ENCODE measurements at regions not wholly inside any gene's neighbourhood (a gene's known extent, or its start where the extent isn't known, plus 50 kb on each side); places are given as distances from the start of the nearest gene placed in this dataset.
"Not testable (repeated sequence)": the region's sequence is repeated elsewhere in the genome, so short reads cannot be mapped to it uniquely, and the experiment has no call there.

- BruUV-seq (replicated peaks): no TSS peak
- peak overlapping the region; percentile 7; the same call in 1 of the 2 replicates for H3K4me2 ChIP-seq
- no peaks in the 10 kb centered on the region for H4K20me1 ChIP-seq (ENCODE audit: insufficient read depth)
- no peaks in the 10 kb centered on the region for H3K36me3 ChIP-seq (ENCODE audit: low read depth)
- H3K4me1 ChIP-seq (replicated peaks; ENCODE audit: insufficient read depth): no peaks in the 10 kb centered on the region
- H2AFZ ChIP-seq: no peak overlapping the region
- H3K4me3 ChIP-seq: no peak overlapping the region
- ChIA-PET POLR2A (ENCODE audit: unreplicated experiment) (no interaction called here), CTCF (no interaction called here)
- DNase-seq: peak in 1 of 2 experiments; percentile 50
- no peaks in the 10 kb centered on the region for H3K27me3 ChIP-seq (ENCODE audit: insufficient read depth, low read depth)
- no peaks in the 10 kb centered on the region for H3K9me3 ChIP-seq (ENCODE audit: insufficient read depth, low read depth)
- H3K79me2 ChIP-seq (ENCODE audit: low read depth): no peaks in the 10 kb centered on the region
- no peaks in the 10 kb centered on the region for H3K9me2 ChIP-seq (ENCODE audit: insufficient read depth)
- no peak for TF ChIP-seq CTCF (conservative IDR thresholded peaks at IDR 0.05)
- no peak for TF ChIP-seq EZH2 (IDR thresholded peaks at IDR 0.05; ENCODE audit: low read depth)
- H3F3A ChIP-seq (ENCODE audit: insufficient read depth, low read depth): no peaks in the 10 kb centered on the region
- intact Hi-C loops (cut with micrococcal nuclease; ENCODE audit: unreplicated experiment): no loop called here
- H3K27ac ChIP-seq: 0 out of 2 replicates have a peak overlapping the region, but pooled peaks have one; percentile 26
These were observed 1504.9 kb upstream of the C9orf72 start for GRCh38 chr9:29078063-29078666.

- intact Hi-C loops (cut with micrococcal nuclease; ENCODE audit: unreplicated experiment): no loop called here
- Histone ChIP-seq H3K27ac (no peak overlapping the region), H3K27me3 (ENCODE audit: insufficient read depth, low read depth) (no peaks in the 10 kb centered on the region), H3K4me1 (replicated peaks; ENCODE audit: insufficient read depth) (no peaks in the 10 kb centered on the region), H3K36me3 (ENCODE audit: low read depth) (no peaks in the 10 kb centered on the region), H3K4me3 (no peak overlapping the region), H3K9me3 (ENCODE audit: insufficient read depth, low read depth) (no peaks in the 10 kb centered on the region), H4K20me1 (ENCODE audit: insufficient read depth) (no peaks in the 10 kb centered on the region), H3K79me2 (ENCODE audit: low read depth) (no peaks in the 10 kb centered on the region), H3K4me2 (no peak overlapping the region), H2AFZ (no peak overlapping the region), H3F3A (ENCODE audit: insufficient read depth, low read depth) (no peaks in the 10 kb centered on the region), H3K9me2 (ENCODE audit: insufficient read depth) (no peaks in the 10 kb centered on the region)
- no TSS peak for BruUV-seq (replicated peaks)
- no peak for DNase-seq
- CTCF ChIA-PET: no interaction called here
- TF ChIP-seq EZH2 (IDR thresholded peaks at IDR 0.05; ENCODE audit: low read depth) (no peak), CTCF (conservative IDR thresholded peaks at IDR 0.05) (no peak)
- POLR2A ChIA-PET (ENCODE audit: unreplicated experiment): no interaction called here
These were observed 1527.5 kb upstream of the C9orf72 start for GRCh38 chr9:29100762-29101161.

- H3K27me3 ChIP-seq (ENCODE audit: insufficient read depth, low read depth); BruUV-seq (replicated peaks); POLR2A ChIA-PET (ENCODE audit: unreplicated experiment); H3K9me2 ChIP-seq (ENCODE audit: insufficient read depth); DNase-seq; H4K20me1 ChIP-seq (ENCODE audit: insufficient read depth); CTCF ChIA-PET; H2AFZ ChIP-seq; H3K4me2 ChIP-seq; H3K36me3 ChIP-seq (ENCODE audit: low read depth); H3K4me1 ChIP-seq (replicated peaks; ENCODE audit: insufficient read depth); H3K27ac ChIP-seq; H3K9me3 ChIP-seq (ENCODE audit: insufficient read depth, low read depth); intact Hi-C loops (cut with micrococcal nuclease; ENCODE audit: unreplicated experiment); H3K4me3 ChIP-seq; H3K79me2 ChIP-seq (ENCODE audit: low read depth); H3F3A ChIP-seq (ENCODE audit: insufficient read depth, low read depth): not testable (repeated sequence)
These were observed 1530.9 kb upstream of the C9orf72 start for GRCh38 chr9:29104166-29104565.

GRCh38 chr9:29118555-29118954 lies 1545.3 kb upstream of the C9orf72 start:
- no peaks in the 10 kb centered on the region for H3K79me2 ChIP-seq (ENCODE audit: low read depth)
- DNase-seq: no peak
- ChIA-PET CTCF (no interaction called here), POLR2A (ENCODE audit: unreplicated experiment) (no interaction called here)
- H3K4me2 ChIP-seq: no peak overlapping the region
- H3K9me2 ChIP-seq (ENCODE audit: insufficient read depth): no peaks in the 10 kb centered on the region
- H3K27me3 ChIP-seq (ENCODE audit: insufficient read depth, low read depth): no peaks in the 10 kb centered on the region
- no peaks in the 10 kb centered on the region for H3K9me3 ChIP-seq (ENCODE audit: insufficient read depth, low read depth)
- intact Hi-C loops (cut with micrococcal nuclease; ENCODE audit: unreplicated experiment): no loop called here
- no peak overlapping the region for H3K4me3 ChIP-seq
- H3K36me3 ChIP-seq (ENCODE audit: low read depth): no peaks in the 10 kb centered on the region
- no TSS peak for BruUV-seq (replicated peaks)
- no peaks in the 10 kb centered on the region for H4K20me1 ChIP-seq (ENCODE audit: insufficient read depth)
- H3K4me1 ChIP-seq (replicated peaks; ENCODE audit: insufficient read depth): no peaks in the 10 kb centered on the region
- no peak for TF ChIP-seq CTCF (conservative IDR thresholded peaks at IDR 0.05)
- TF ChIP-seq EZH2 (IDR thresholded peaks at IDR 0.05; ENCODE audit: low read depth): no peak
- no peak overlapping the region for H2AFZ ChIP-seq
- no peak overlapping the region for H3K27ac ChIP-seq
- H3F3A ChIP-seq (ENCODE audit: insufficient read depth, low read depth): no peaks in the 10 kb centered on the region

All from PC-9 (cell line).